Activated CD4-positive, alpha-beta T cell treated with anti-CD3 and anti-CD28 coated beads, Interleukin-2, amount 10 ng/mL, durations not matched to agents 24 days and 14 days (primary cell): ENCODE measurements at regions not wholly inside any gene's neighbourhood (a gene's known extent, or its start where the extent isn't known, plus 50 kb on each side); places are given as distances from the start of the nearest gene placed in this dataset.
"Not testable (repeated sequence)": the region's sequence is repeated elsewhere in the genome, so short reads cannot be mapped to it uniquely, and the experiment has no call there.

Source experiments
- DNase-seq: peaks from one replicate; pipeline ENCODE4 v3.0.0; 2022
- H3K27ac Mint-ChIP-seq: one replicate; pipeline ENCODE4 v1.8.0; 2022; ENCODE audit warnings: mild to moderate bottlenecking, mixed read lengths
- H3K27me3 Mint-ChIP-seq: one replicate; pipeline ENCODE4 v1.8.0; 2022; ENCODE audit warnings: mixed read lengths
- H3K36me3 Mint-ChIP-seq: one replicate; pipeline ENCODE4 v1.8.0; 2022; ENCODE audit warnings: low read depth, mild to moderate bottlenecking, mixed read lengths
- H3K4me1 Mint-ChIP-seq: one replicate; pipeline ENCODE4 v1.8.0; 2021; ENCODE audit warnings: mixed read lengths
- H3K4me3 Mint-ChIP-seq: one replicate; pipeline ENCODE4 v1.8.0; 2022; ENCODE audit warnings: mild to moderate bottlenecking, moderate library complexity, mixed read lengths
- H3K9me3 Mint-ChIP-seq: one replicate; pipeline ENCODE4 v1.8.0; 2021; ENCODE audit warnings: mixed read lengths
- intact Hi-C: fragments of 100-400 bp; cut with micrococcal nuclease; formaldehyde crosslinking; loops from one replicate; pipeline ENCODE4 v1.15.1; 2023

DNA sequence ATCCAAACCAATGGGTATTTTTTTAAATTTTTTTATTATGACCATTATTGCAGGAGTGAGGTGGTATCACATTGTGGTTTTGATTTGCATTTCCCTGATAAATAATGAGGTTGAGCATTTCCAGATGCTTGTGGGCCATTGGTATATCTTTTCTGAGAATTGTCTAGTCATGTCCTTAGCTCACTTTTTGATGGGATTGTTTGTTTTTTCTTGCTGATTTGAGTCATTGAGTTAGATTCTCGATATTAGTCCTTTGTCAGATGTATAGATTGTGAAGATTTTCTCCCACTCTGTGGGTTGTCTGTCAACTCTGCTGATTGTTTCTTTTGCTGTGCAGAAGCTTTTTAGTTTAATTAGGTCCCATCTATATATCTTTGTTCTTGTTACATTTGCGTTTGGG lies 388.9 kb downstream of the DAD1 start:
- not testable (repeated sequence) for H3K9me3 Mint-ChIP-seq, H3K27me3 Mint-ChIP-seq, DNase-seq, H3K4me1 Mint-ChIP-seq, H3K4me3 Mint-ChIP-seq, H3K36me3 Mint-ChIP-seq
- intact Hi-C loops = loop anchor here (5.0 to 10.0 kb wide), 2 partner anchors 38 to 305 kb away; no protein-coding TSS in a partner anchor
- H3K27ac Mint-ChIP-seq = peak overlapping the region; percentile 63

DNA sequence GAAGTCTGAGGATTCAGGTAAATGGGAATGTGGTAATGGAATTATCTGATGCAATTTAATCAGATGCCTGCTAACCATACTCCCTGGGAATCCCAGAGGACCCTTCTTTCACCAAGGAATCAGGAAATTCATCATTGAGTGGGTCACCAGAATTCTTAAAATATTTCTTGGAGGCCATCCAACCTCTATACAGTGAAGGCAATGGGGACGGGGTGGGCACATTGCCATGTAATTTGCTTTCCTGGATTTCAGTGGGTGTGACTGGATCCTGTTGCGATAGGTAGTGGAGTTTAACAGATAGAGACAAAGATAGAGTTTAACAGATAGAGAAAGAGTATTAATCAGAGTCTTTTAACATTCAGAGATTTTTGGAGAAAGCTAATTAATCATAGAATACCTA lies 394.4 kb downstream of the DAD1 start:
- DNase-seq = no peak
- Mint-ChIP-seq H3K36me3 (no peaks in the 10 kb centered on the region), H3K4me3 (no peak overlapping the region), H3K4me1 (no peaks in the 10 kb centered on the region), H3K27ac (no peak overlapping the region), H3K27me3 (no peaks in the 10 kb centered on the region), H3K9me3 (no peaks in the 10 kb centered on the region)
- intact Hi-C loops = no loop called here

GRCh38 chr14:22190411-22191191 lies 398.4 kb downstream of the DAD1 start:
- Mint-ChIP-seq H3K27ac (no peak overlapping the region), H3K9me3 (no peaks in the 10 kb centered on the region), H3K4me3 (no peak overlapping the region), H3K27me3 (no peaks in the 10 kb centered on the region), H3K36me3 (no peaks in the 10 kb centered on the region), H3K4me1 (no peaks in the 10 kb centered on the region)
- intact Hi-C loops = no loop called here
- DNase-seq = no peak

- Mint-ChIP-seq H3K27ac (no peak overlapping the region), H3K4me3 (no peak overlapping the region), H3K27me3 (no peaks in the 10 kb centered on the region), H3K4me1 (no peaks in the 10 kb centered on the region), H3K9me3 (no peaks in the 10 kb centered on the region), H3K36me3 (no peaks in the 10 kb centered on the region)
- no peak for DNase-seq
- intact Hi-C loops = no loop called here
Measured at GRCh38 chr14:22189881-22190280, 399.1 kb downstream of the DAD1 start.

- H3K27me3 Mint-ChIP-seq = no peaks in the 10 kb centered on the region
- DNase-seq = no peak
- intact Hi-C loops = no loop called here
- no peaks in the 10 kb centered on the region for H3K36me3 Mint-ChIP-seq
- H3K4me1 Mint-ChIP-seq = no peaks in the 10 kb centered on the region
- H3K4me3 Mint-ChIP-seq = no peak overlapping the region
- no peaks in the 10 kb centered on the region for H3K9me3 Mint-ChIP-seq
- no peak overlapping the region for H3K27ac Mint-ChIP-seq
Measured at GRCh38 chr14:22188318-22188717, 400.7 kb downstream of the DAD1 start.

- Mint-ChIP-seq H3K4me1 (no peaks in the 10 kb centered on the region), H3K4me3 (no peak overlapping the region), H3K9me3 (no peaks in the 10 kb centered on the region), H3K36me3 (no peaks in the 10 kb centered on the region), H3K27ac (no peak overlapping the region), H3K27me3 (no peaks in the 10 kb centered on the region)
- DNase-seq = no peak
- intact Hi-C loops = no loop called here
Measured at GRCh38 chr14:22185789-22186188, 403.2 kb downstream of the DAD1 start.

GRCh38 chr14:22185191-22185590 lies 403.8 kb downstream of the DAD1 start:
- no peak overlapping the region for H3K27ac Mint-ChIP-seq
- H3K27me3 Mint-ChIP-seq = no peaks in the 10 kb centered on the region
- H3K9me3 Mint-ChIP-seq = no peaks in the 10 kb centered on the region
- intact Hi-C loops = no loop called here
- no peaks in the 10 kb centered on the region for H3K36me3 Mint-ChIP-seq
- H3K4me1 Mint-ChIP-seq = no peaks in the 10 kb centered on the region
- H3K4me3 Mint-ChIP-seq = no peak overlapping the region
- DNase-seq = no peak

DNA sequence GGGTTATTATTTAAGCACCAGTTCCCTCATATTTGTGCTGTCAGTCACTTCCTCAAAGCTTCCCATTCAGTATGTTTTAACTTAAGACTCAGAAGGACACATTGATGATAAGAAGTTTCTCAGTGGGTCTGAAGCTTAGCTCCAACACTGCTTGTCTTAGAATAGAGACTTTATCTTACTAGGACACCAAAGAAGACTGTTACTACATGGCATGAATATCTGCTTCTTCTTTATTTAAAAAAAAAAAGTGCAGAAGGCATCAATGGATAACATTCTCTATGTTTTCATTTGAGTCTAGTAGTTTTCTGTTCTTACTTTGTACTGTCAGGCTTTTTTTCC lies 404.2 kb downstream of the DAD1 start:
- Mint-ChIP-seq H3K4me1 (no peaks in the 10 kb centered on the region), H3K36me3 (no peaks in the 10 kb centered on the region), H3K9me3 (no peaks in the 10 kb centered on the region), H3K4me3 (no peak overlapping the region), H3K27ac (no peak overlapping the region), H3K27me3 (no peaks in the 10 kb centered on the region)
- no peak for DNase-seq
- intact Hi-C loops = no loop called here

DNA sequence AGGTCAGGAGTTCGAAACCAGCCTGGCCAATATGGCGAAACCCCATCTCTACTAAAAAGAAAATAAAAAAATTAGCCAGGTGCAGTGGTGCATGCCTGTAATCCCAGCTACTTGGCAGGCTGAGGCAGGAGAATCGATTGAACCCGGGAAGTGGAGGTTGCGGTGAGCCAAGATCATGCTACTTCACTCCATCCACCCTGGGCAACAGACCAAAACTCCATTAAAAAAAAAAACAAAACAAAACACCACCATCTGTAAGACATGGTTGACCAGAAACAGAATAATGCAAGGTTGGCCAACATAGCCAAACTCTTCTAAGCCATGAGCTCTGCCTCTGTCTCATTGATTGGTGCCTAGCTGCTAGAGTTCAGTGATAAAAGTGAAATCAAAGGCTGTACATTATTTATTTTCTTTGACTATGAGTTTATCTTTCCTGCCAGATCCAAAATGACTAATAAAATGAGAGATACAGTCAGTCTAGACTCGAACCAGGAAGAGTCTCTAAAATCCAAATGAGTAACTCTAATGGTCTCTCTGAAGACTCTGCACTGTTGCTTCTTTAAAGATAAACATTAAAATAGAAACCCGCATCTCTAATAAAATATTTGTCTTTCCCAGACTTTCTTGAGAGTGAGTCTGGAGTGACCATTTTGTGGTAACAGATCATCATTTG lies 404.7 kb downstream of the DAD1 start:
- Mint-ChIP-seq H3K27ac (no peak overlapping the region), H3K4me1 (no peaks in the 10 kb centered on the region), H3K4me3 (no peak overlapping the region), H3K9me3 (no peaks in the 10 kb centered on the region), H3K27me3 (no peaks in the 10 kb centered on the region), H3K36me3 (no peaks in the 10 kb centered on the region)
- no peak for DNase-seq
- intact Hi-C loops = no loop called here

- Mint-ChIP-seq H3K27ac (no peak overlapping the region), H3K4me1 (peaks cover 8% of the 10 kb centered on the region), H3K27me3 (no peaks in the 10 kb centered on the region), H3K36me3 (no peaks in the 10 kb centered on the region), H3K4me3 (no peak overlapping the region), H3K9me3 (no peaks in the 10 kb centered on the region)
- no peak for DNase-seq
- intact Hi-C loops = no loop called here
Measured at GRCh38 chr14:22180045-22180444, 409.0 kb downstream of the DAD1 start.

GRCh38 chr14:22179190-22179589 lies 409.8 kb downstream of the DAD1 start:
- Mint-ChIP-seq H3K4me1 (peaks cover 8% of the 10 kb centered on the region), H3K27ac (no peak overlapping the region), H3K4me3 (no peak overlapping the region), H3K36me3 (no peaks in the 10 kb centered on the region), H3K27me3 (no peaks in the 10 kb centered on the region), H3K9me3 (no peaks in the 10 kb centered on the region)
- intact Hi-C loops = no loop called here
- DNase-seq = no peak

DNA sequence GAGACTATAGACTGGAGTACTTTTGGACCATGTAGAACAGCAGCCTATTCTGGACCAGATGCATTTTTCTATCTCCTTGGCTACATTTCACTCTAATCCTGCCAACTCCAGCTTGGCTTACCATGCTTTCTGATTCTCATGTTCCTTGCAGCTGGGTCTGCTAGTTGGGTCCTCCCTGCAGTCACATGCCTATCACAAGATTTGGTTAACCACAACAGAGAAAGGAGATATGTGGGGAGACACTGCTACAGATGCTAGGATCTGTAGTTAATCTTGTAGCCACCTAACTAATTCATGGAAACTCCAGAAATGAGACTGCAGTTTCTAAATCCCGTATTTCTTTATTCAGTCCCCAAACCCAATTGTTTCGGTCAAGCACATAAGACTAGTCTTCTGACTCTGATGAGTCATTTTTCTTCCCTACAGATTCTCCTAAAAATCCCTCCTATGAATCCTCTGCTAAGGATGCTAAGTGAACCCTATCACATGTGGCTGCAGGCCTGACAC lies 410.6 kb downstream of the DAD1 start:
- Mint-ChIP-seq H3K4me1 (peaks cover 8% of the 10 kb centered on the region), H3K27me3 (no peaks in the 10 kb centered on the region), H3K4me3 (peak overlapping the region; percentile 37), H3K9me3 (no peaks in the 10 kb centered on the region), H3K27ac (no peak overlapping the region), H3K36me3 (no peaks in the 10 kb centered on the region)
- intact Hi-C loops = no loop called here
- peak; percentile 58 for DNase-seq

GRCh38 chr14:22177870-22178269 lies 411.2 kb downstream of the DAD1 start:
- intact Hi-C loops = no loop called here

GRCh38 chr14:22176957-22177356 lies 412.1 kb downstream of the DAD1 start:
- H3K36me3 Mint-ChIP-seq = no peaks in the 10 kb centered on the region
- H3K4me1 Mint-ChIP-seq = peaks cover 8% of the 10 kb centered on the region
- H3K4me3 Mint-ChIP-seq = peak overlapping the region; percentile 41
- peak overlapping the region; percentile 58 for H3K27ac Mint-ChIP-seq
- intact Hi-C loops = no loop called here
- DNase-seq = no peak
- no peaks in the 10 kb centered on the region for H3K9me3 Mint-ChIP-seq
- H3K27me3 Mint-ChIP-seq = no peaks in the 10 kb centered on the region

More at GRCh38 chr14:22177870-22178269, 411.2 kb downstream of the DAD1 start:
- H3K9me3 Mint-ChIP-seq = no peaks in the 10 kb centered on the region
- no peaks in the 10 kb centered on the region for H3K36me3 Mint-ChIP-seq
- peaks cover 8% of the 10 kb centered on the region for H3K4me1 Mint-ChIP-seq
- peak overlapping the region; percentile 49 for H3K27ac Mint-ChIP-seq
- no peaks in the 10 kb centered on the region for H3K27me3 Mint-ChIP-seq
- DNase-seq = peak; percentile 59
- peak overlapping the region; percentile 37 for H3K4me3 Mint-ChIP-seq

GRCh38 chr14:22175278-22175558 lies 413.8 kb downstream of the DAD1 start:
- H3K27me3 Mint-ChIP-seq, H3K9me3 Mint-ChIP-seq, H3K36me3 Mint-ChIP-seq, H3K4me1 Mint-ChIP-seq, H3K4me3 Mint-ChIP-seq, H3K27ac Mint-ChIP-seq, intact Hi-C loops, DNase-seq: not testable (repeated sequence)
